ENCODE measurements at regions not wholly inside any gene's neighbourhood (a gene's known extent, or its start where the extent isn't known, plus 50 kb on each side); places are given as distances from the start of the nearest gene placed in this dataset.

DNA sequence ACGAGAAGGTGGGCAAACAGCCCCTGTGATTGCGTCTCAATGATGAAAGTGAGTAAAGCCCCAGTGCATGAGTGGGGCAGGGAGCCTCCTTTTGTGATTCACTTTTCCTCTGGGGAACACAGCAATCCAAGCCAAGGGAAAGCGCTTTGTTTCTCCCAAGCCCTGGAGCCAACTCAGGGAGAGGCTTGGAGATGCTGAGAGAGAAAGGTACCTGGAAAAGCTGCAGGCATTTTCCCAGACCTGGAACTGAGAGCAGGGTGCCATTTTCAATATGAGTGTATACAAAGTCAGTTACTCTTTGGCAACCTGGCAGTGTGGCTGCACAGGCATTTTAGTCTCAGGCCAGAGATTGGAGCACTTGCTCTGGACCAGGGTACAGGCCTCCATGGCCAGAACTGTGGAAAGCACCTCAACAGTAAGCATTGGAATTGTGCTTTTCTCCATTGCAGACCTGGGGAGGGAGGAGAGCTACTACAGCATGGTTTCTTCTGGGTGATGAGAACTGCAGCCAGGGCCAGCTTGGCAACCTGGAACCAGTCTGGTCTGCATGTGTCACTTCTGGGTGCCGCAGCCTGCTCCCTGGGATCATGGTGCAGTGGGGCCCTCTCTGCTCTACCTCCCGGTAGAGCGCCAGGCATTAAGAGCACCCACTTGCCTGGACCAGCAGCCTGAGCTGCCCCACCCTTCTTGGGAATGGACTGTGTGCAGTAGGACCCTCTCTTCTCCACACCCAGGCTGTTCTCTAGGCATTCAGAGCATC is 89.0 kb upstream of the CDH5 start:
- TF ChIP-seq, protein P1, sequence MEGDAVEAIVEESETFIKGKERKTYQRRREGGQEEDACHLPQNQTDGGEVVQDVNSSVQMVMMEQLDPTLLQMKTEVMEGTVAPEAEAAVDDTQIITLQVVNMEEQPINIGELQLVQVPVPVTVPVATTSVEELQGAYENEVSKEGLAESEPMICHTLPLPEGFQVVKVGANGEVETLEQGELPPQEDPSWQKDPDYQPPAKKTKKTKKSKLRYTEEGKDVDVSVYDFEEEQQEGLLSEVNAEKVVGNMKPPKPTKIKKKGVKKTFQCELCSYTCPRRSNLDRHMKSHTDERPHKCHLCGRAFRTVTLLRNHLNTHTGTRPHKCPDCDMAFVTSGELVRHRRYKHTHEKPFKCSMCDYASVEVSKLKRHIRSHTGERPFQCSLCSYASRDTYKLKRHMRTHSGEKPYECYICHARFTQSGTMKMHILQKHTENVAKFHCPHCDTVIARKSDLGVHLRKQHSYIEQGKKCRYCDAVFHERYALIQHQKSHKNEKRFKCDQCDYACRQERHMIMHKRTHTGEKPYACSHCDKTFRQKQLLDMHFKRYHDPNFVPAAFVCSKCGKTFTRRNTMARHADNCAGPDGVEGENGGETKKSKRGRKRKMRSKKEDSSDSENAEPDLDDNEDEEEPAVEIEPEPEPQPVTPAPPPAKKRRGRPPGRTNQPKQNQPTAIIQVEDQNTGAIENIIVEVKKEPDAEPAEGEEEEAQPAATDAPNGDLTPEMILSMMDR (IDR thresholded peaks at IDR 0.05; ENCODE audit: insufficient read depth, low read length): no peak
- TF ChIP-seq POLR2AphosphoS5 (IDR thresholded peaks at IDR 0.05; ENCODE audit: low read depth): no peak
- TF ChIP-seq, protein P2, sequence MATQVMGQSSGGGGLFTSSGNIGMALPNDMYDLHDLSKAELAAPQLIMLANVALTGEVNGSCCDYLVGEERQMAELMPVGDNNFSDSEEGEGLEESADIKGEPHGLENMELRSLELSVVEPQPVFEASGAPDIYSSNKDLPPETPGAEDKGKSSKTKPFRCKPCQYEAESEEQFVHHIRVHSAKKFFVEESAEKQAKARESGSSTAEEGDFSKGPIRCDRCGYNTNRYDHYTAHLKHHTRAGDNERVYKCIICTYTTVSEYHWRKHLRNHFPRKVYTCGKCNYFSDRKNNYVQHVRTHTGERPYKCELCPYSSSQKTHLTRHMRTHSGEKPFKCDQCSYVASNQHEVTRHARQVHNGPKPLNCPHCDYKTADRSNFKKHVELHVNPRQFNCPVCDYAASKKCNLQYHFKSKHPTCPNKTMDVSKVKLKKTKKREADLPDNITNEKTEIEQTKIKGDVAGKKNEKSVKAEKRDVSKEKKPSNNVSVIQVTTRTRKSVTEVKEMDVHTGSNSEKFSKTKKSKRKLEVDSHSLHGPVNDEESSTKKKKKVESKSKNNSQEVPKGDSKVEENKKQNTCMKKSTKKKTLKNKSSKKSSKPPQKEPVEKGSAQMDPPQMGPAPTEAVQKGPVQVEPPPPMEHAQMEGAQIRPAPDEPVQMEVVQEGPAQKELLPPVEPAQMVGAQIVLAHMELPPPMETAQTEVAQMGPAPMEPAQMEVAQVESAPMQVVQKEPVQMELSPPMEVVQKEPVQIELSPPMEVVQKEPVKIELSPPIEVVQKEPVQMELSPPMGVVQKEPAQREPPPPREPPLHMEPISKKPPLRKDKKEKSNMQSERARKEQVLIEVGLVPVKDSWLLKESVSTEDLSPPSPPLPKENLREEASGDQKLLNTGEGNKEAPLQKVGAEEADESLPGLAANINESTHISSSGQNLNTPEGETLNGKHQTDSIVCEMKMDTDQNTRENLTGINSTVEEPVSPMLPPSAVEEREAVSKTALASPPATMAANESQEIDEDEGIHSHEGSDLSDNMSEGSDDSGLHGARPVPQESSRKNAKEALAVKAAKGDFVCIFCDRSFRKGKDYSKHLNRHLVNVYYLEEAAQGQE (IDR thresholded peaks at IDR 0.05; ENCODE audit: insufficient replicate concordance, low read depth): no peak
- no peak for TF ChIP-seq GABPA (IDR thresholded peaks at IDR 0.05; ENCODE audit: low read depth)
